ENCODE measurements at regions not wholly inside any gene's neighbourhood (a gene's known extent, or its start where the extent isn't known, plus 50 kb on each side); places are given as distances from the start of the nearest gene placed in this dataset.
"Not testable (repeated sequence)": the region's sequence is repeated elsewhere in the genome, so short reads cannot be mapped to it uniquely, and the experiment has no call there.

- no peak for DNase-seq (ENCODE audit: low spot score)
Measured at GRCh38 chr10:52540479-52540984, 226.5 kb downstream of the DKK1 start.

GRCh38 chr10:52541006-52541473 is 227.0 kb downstream of the DKK1 start:
- DNase-seq (ENCODE audit: low spot score), result no peak

GRCh38 chr10:52542906-52543305 is 228.8 kb downstream of the DKK1 start:
- DNase-seq (ENCODE audit: low spot score), result no peak

GRCh38 chr10:52551046-52551445 is 221.5 kb downstream of the MBL2 start:
- DNase-seq (ENCODE audit: low spot score), result no peak

- DNase-seq (ENCODE audit: low spot score), result no peak
Measured at GRCh38 chr10:52558090-52558489, 214.5 kb downstream of the MBL2 start.

GRCh38 chr10:52561322-52561721 is 211.3 kb downstream of the MBL2 start:
- no peak for DNase-seq (ENCODE audit: low spot score)

GRCh38 chr10:52563360-52563759 is 209.2 kb downstream of the MBL2 start:
- DNase-seq (ENCODE audit: low spot score), result no peak

GRCh38 chr10:52566471-52567246 is 205.9 kb downstream of the MBL2 start:
- no peak for DNase-seq (ENCODE audit: low spot score)

- DNase-seq (ENCODE audit: low spot score), result no peak
Measured at GRCh38 chr10:52567247-52567580, 205.4 kb downstream of the MBL2 start.

- DNase-seq (ENCODE audit: low spot score), result no peak
Measured at GRCh38 chr10:52568309-52568708, 204.3 kb downstream of the MBL2 start.

GRCh38 chr10:52570490-52570889 is 202.1 kb downstream of the MBL2 start:
- no peak for DNase-seq (ENCODE audit: low spot score)

GRCh38 chr10:52571018-52571417 is 201.6 kb downstream of the MBL2 start:
- no peak for DNase-seq (ENCODE audit: low spot score)

- DNase-seq (ENCODE audit: low spot score), result no peak
Measured at GRCh38 chr10:52571516-52572182, 200.9 kb downstream of the MBL2 start.

GRCh38 chr10:52573347-52573746 is 199.2 kb downstream of the MBL2 start:
- no peak for DNase-seq (ENCODE audit: low spot score)

- DNase-seq (ENCODE audit: low spot score), result no peak
Measured at GRCh38 chr10:52574697-52575096, 197.9 kb downstream of the MBL2 start.

- no peak for DNase-seq (ENCODE audit: low spot score)
Measured at GRCh38 chr10:52577047-52577446, 195.5 kb downstream of the MBL2 start.

- DNase-seq (ENCODE audit: low spot score), result no peak
Measured at GRCh38 chr10:52578871-52579405, 193.6 kb downstream of the MBL2 start.

GRCh38 chr10:52581636-52582035 is 190.9 kb downstream of the MBL2 start:
- DNase-seq (ENCODE audit: low spot score), result not testable (repeated sequence)

- DNase-seq (ENCODE audit: low spot score), result no peak
Measured at GRCh38 chr10:52583336-52583735, 189.2 kb downstream of the MBL2 start.

- DNase-seq (ENCODE audit: low spot score), result no peak
Measured at GRCh38 chr10:52586710-52587109, 185.9 kb downstream of the MBL2 start.

GRCh38 chr10:52597189-52597863 is 175.3 kb downstream of the MBL2 start:
- no peak for DNase-seq (ENCODE audit: low spot score)

GRCh38 chr10:52598936-52599335 is 173.6 kb downstream of the MBL2 start:
- no peak for DNase-seq (ENCODE audit: low spot score)
